ENCODE measurements at regions not wholly inside any gene's neighbourhood (a gene's known extent, or its start where the extent isn't known, plus 50 kb on each side); places are given as distances from the start of the nearest gene placed in this dataset.

DNA sequence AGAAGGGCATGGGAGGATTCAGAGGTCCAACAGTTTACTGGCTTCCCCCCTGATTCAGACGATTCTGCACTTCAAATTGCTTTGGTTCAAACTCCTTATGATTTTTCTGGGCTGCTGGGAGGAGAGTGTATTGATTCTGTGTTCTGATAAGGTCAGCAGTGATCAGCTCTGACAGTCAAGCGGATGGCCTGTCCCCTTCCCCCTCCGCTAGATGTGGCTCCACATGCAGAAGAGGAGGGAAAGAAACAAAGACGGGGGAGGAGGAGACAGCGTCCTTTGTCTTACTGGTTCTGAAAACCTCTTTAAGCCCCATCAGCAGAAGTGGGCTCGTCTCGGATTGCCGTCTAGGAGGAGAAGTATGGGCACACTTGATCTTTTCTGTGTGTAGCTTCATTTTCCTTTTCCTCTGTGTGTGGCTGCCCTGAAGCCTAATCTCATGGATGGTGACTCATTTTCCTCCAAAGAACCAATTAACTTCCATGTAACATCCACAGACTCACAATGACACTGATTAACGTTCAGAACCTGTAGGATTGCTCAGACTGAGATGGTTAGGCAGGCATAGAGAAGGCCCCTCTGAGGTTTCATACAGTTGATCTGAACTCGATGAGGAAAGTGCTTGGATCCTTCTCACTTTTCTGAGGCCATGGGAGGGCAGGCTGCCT is 162.4 kb upstream of the PPP2R3A start:
- DNase-seq = no peak
- Histone ChIP-seq H3K4me3 (ENCODE audit: low read depth, low read length) (no peak overlapping the region), H3K36me3 (no peaks in the 10 kb centered on the region), H3K9me3 (no peaks in the 10 kb centered on the region), H3K4me1 (no peaks in the 10 kb centered on the region), H3K27me3 (no peaks in the 10 kb centered on the region)
- TF ChIP-seq, protein P1, sequence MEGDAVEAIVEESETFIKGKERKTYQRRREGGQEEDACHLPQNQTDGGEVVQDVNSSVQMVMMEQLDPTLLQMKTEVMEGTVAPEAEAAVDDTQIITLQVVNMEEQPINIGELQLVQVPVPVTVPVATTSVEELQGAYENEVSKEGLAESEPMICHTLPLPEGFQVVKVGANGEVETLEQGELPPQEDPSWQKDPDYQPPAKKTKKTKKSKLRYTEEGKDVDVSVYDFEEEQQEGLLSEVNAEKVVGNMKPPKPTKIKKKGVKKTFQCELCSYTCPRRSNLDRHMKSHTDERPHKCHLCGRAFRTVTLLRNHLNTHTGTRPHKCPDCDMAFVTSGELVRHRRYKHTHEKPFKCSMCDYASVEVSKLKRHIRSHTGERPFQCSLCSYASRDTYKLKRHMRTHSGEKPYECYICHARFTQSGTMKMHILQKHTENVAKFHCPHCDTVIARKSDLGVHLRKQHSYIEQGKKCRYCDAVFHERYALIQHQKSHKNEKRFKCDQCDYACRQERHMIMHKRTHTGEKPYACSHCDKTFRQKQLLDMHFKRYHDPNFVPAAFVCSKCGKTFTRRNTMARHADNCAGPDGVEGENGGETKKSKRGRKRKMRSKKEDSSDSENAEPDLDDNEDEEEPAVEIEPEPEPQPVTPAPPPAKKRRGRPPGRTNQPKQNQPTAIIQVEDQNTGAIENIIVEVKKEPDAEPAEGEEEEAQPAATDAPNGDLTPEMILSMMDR (IDR thresholded peaks at IDR 0.05; ENCODE audit: low read depth, low read length) = no peak

DNA sequence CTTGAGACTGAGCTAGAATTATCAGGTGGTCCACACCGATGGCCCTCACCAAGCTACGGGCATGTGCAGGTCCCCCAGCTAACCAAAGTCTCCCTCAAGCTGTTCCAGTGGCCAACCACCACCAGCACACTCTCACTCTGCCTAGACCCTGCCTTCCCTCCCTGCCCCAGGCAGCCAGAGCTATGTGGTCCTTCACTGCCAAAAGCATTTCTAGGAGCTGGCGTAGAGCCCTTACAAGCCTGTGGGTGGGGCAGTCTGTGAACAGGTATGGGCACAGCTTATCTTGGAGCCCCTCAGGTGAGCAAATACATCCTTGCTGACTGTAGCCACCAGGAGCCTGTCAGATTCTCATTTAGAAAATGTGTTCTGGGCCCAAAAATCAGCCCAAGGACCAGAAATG is 159.8 kb upstream of the PPP2R3A start:
- no peaks in the 10 kb centered on the region for H3K9me3 ChIP-seq
- no peak overlapping the region for H3K4me3 ChIP-seq (ENCODE audit: low read depth, low read length)
- DNase-seq = no peak
- no peaks in the 10 kb centered on the region for H3K4me1 ChIP-seq
- H3K27me3 ChIP-seq = no peaks in the 10 kb centered on the region
- no peaks in the 10 kb centered on the region for H3K36me3 ChIP-seq
- TF ChIP-seq, protein P1 (IDR thresholded peaks at IDR 0.05; ENCODE audit: low read depth, low read length) = no peak

DNA sequence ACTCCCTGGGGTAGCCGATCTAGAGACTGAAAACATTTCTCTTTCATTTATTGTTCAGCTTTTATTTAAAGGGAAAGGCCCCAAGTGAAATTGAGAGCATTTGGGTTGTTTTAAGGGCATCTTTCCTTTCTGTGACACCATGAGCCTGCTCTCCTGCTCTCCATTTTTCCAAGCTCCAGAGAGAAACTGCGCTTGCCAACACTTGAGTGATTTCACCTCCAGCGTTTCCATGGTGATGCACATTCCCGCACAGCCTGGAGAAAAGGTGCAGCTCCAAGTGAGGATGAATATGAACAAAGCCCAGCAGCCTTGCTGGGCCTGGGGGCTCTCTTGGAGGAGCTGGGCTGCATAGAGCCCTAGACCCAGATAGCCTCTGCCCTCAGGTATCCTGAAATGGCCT is 159.2 kb upstream of the PPP2R3A start:
- H3K4me3 ChIP-seq (ENCODE audit: low read depth, low read length) = no peak overlapping the region
- TF ChIP-seq, protein P1 (IDR thresholded peaks at IDR 0.05; ENCODE audit: low read depth, low read length) = no peak
- no peaks in the 10 kb centered on the region for H3K36me3 ChIP-seq
- H3K27me3 ChIP-seq = no peaks in the 10 kb centered on the region
- DNase-seq = no peak
- H3K9me3 ChIP-seq = no peaks in the 10 kb centered on the region
- no peaks in the 10 kb centered on the region for H3K4me1 ChIP-seq

DNA sequence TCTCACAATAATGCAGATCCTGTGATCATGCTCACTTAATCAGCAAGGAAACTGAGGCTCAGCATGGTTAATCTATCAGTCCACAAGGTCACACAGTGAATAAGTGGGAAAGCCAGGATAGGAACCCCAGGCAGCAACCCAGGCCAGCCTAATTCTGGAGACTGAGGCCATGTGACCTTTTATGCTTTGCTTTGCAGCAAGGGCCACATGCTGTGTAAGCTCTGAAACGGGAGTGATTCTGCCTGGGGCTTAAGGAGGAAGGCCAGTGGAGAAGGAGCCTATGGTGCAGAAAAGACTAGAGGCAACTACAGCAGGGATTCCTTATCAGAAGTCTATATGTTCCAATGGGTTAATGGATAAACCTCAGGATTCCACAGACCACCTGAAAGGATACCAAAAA is 157.6 kb upstream of the PPP2R3A start:
- H3K4me3 ChIP-seq (ENCODE audit: low read depth, low read length) = no peak overlapping the region
- H3K27me3 ChIP-seq = no peaks in the 10 kb centered on the region
- no peaks in the 10 kb centered on the region for H3K9me3 ChIP-seq
- no peaks in the 10 kb centered on the region for H3K36me3 ChIP-seq
- DNase-seq = no peak
- TF ChIP-seq, protein P1 (IDR thresholded peaks at IDR 0.05; ENCODE audit: low read depth, low read length) = no peak
- no peaks in the 10 kb centered on the region for H3K4me1 ChIP-seq

DNA sequence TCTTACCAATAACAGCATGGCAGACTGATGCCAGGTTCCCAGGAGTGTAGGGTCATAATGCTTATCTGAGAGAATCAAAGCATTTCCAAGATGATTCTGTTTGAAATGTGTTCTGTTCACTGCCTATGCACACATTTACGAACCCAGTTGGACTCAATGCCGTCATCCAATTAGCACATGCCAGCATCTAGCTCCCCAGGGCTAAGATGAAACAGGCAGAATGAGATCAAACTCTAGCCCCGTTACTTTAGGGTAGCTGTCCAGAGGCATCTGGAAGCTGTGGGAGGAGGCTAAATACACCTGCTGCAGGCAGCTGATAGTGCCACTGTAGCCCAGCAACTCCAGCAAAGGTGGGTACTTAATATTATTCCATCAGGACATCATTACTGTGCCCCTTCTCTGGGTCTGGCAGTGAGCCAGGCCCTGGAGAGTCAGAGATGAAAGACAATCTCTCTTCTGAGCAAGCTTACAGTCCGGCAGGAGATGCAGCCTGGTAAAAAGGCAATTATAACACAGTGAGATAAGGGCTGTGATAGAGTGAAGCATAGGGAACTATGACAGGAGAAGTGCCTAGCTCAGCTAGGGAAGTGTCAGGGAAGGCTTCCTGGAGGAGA is 156.4 kb upstream of the PPP2R3A start:
- Histone ChIP-seq H3K36me3 (no peaks in the 10 kb centered on the region), H3K9me3 (no peaks in the 10 kb centered on the region), H3K4me1 (no peaks in the 10 kb centered on the region), H3K4me3 (ENCODE audit: low read depth, low read length) (no peak overlapping the region), H3K27me3 (no peaks in the 10 kb centered on the region)
- no peak for DNase-seq
- TF ChIP-seq, protein P1 (IDR thresholded peaks at IDR 0.05; ENCODE audit: low read depth, low read length) = no peak

DNA sequence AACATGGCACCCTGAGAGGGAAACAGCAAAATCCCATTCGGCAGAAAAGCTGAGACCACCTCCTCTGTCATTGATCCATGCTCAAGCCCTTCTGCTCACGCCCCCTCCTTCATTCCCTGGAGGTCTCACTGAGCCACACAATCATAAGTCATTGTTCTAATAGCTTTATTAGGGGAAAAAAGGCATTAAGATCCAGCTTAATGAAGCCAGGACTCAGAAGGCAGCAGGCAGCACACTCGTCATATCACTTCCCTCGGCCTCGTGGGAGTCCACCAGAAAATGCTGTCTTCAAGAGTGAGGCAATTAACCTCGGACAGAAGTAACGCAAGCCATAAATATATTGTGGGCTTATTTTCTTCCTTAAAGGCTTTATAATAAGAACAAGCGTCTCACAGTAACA is 153.9 kb upstream of the PPP2R3A start:
- Histone ChIP-seq H3K9me3 (no peaks in the 10 kb centered on the region), H3K4me1 (no peaks in the 10 kb centered on the region), H3K4me3 (ENCODE audit: low read depth, low read length) (no peak overlapping the region), H3K27me3 (no peaks in the 10 kb centered on the region), H3K36me3 (no peaks in the 10 kb centered on the region)
- TF ChIP-seq, protein P1 (IDR thresholded peaks at IDR 0.05; ENCODE audit: low read depth, low read length) = no peak
- DNase-seq = no peak
